ENCODE measurements at regions not wholly inside any gene's neighbourhood (a gene's known extent, or its start where the extent isn't known, plus 50 kb on each side); places are given as distances from the start of the nearest gene placed in this dataset.

- TF ChIP-seq CTCF (IDR thresholded peaks at IDR 0.05) (no peak), POLR2A (IDR thresholded peaks at IDR 0.05) (no peak)
- H3K36me3 ChIP-seq: no peaks in the 10 kb centered on the region
- WGBS, 2 donors: 44 to 69% methylated on average over 6 of the region's 6 CpGs
- no peaks in the 10 kb centered on the region for H3K27me3 ChIP-seq
- H3K9me3 ChIP-seq: no peaks in the 10 kb centered on the region
- no peak for DNase-seq
- intact Hi-C loops (cut with DNase I): no loop called here
- H3K27ac ChIP-seq: no peak overlapping the region
- peaks cover 0 to under 1% (median 0%) of the 10 kb centered on the region in 3 donors for H3K4me1 ChIP-seq
- H3K4me3 ChIP-seq: no peak overlapping the region
Observed at GRCh38 chr9:27632254-27632653, 59.0 kb upstream of the C9orf72 start.

GRCh38 chr9:27633764-27634163, 60.5 kb upstream of the C9orf72 start:
- no peaks in the 10 kb centered on the region for H3K36me3 ChIP-seq
- WGBS, 2 donors: 43 to 48% methylated on average over 4 of the region's 4 CpGs
- no peak overlapping the region for H3K27ac ChIP-seq
- H3K4me1 ChIP-seq: no peaks in the 10 kb centered on the region
- intact Hi-C loops (cut with DNase I): no loop called here
- no peak for DNase-seq
- TF ChIP-seq POLR2A (IDR thresholded peaks at IDR 0.05) (no peak), CTCF (IDR thresholded peaks at IDR 0.05) (no peak)
- no peaks in the 10 kb centered on the region for H3K9me3 ChIP-seq
- H3K4me3 ChIP-seq: no peak overlapping the region
- H3K27me3 ChIP-seq: no peaks in the 10 kb centered on the region

GRCh38 chr9:27634879-27635278, 61.6 kb upstream of the C9orf72 start:
- H3K4me1 ChIP-seq: no peaks in the 10 kb centered on the region
- no peak overlapping the region for H3K27ac ChIP-seq
- H3K27me3 ChIP-seq: no peaks in the 10 kb centered on the region
- intact Hi-C loops (cut with DNase I): no loop called here
- WGBS, 2 donors: 65 to 91% methylated on average over 2 of the region's 2 CpGs
- no peak for DNase-seq
- no peaks in the 10 kb centered on the region for H3K36me3 ChIP-seq
- TF ChIP-seq CTCF (IDR thresholded peaks at IDR 0.05) (no peak), POLR2A (IDR thresholded peaks at IDR 0.05) (no peak)
- no peaks in the 10 kb centered on the region for H3K9me3 ChIP-seq
- H3K4me3 ChIP-seq: no peak overlapping the region

- Histone ChIP-seq H3K27me3 (no peaks in the 10 kb centered on the region), H3K4me3 (no peak overlapping the region), H3K36me3 (no peaks in the 10 kb centered on the region), H3K27ac (no peak overlapping the region), H3K4me1 (no peaks in the 10 kb centered on the region), H3K9me3 (no peaks in the 10 kb centered on the region)
- WGBS, 2 donors: 45 to 59% methylated on average over 6 of the region's 6 CpGs
- TF ChIP-seq CTCF (IDR thresholded peaks at IDR 0.05) (no peak), POLR2A (IDR thresholded peaks at IDR 0.05) (no peak)
- intact Hi-C loops (cut with DNase I): no loop called here
- DNase-seq: no peak
Observed at GRCh38 chr9:27638716-27639115, 65.4 kb upstream of the C9orf72 start.

- WGBS, 2 donors: 49% methylated on average over 3 of the region's 3 CpGs; no CpG with 5 or more reads in 1 of the 2 donors
- no peak for DNase-seq
- TF ChIP-seq POLR2A (IDR thresholded peaks at IDR 0.05): no peak
- TF ChIP-seq CTCF (IDR thresholded peaks at IDR 0.05): no peak
Observed at GRCh38 chr9:27645161-27645840, 72.0 kb upstream of the C9orf72 start.

More at GRCh38 chr9:27645161-27645840, 72.0 kb upstream of the C9orf72 start:
- intact Hi-C loops (cut with DNase I): no loop called here
- no peak overlapping the region for H3K4me3 ChIP-seq
- H3K36me3 ChIP-seq: no peaks in the 10 kb centered on the region
- H3K9me3 ChIP-seq: no peaks in the 10 kb centered on the region
- no peaks in the 10 kb centered on the region for H3K4me1 ChIP-seq
- no peak overlapping the region for H3K27ac ChIP-seq
- H3K27me3 ChIP-seq: no peaks in the 10 kb centered on the region
